Keratinocyte (primary cell): ENCODE measurements at regions not wholly inside any gene's neighbourhood (a gene's known extent, or its start where the extent isn't known, plus 50 kb on each side); places are given as distances from the start of the nearest gene placed in this dataset.

Experiments
- DNase-seq: peaks from one replicate; pipeline ENCODE4 v3.0.0-alpha.2; 2011; ENCODE audit warnings: low read depth, missing footprints, low spot score
- FAIRE-seq: peaks from 2 replicates; lab custom pipeline; 2011; peaks lifted over from hg19 to GRCh38; lab: Jason Lieb, UNC
- H2AFZ ChIP-seq: 2 replicates; pipeline ENCODE4 v1.6.0; 2012; ENCODE audit warnings: low read length, control low read depth, inconsistent platforms; ENCODE audit not compliant: control insufficient read depth
- H3K27ac ChIP-seq: 2 replicates; pipeline ENCODE4 v1.5.1; 2011; ENCODE audit warnings: low read length; ENCODE audit not compliant: control insufficient read depth, insufficient read depth
- H3K27me3 ChIP-seq: 3 replicates; pipeline ENCODE4 v1.6.0; 2011; ENCODE audit warnings: low read length; ENCODE audit not compliant: control insufficient read depth, insufficient read depth; ENCODE audit errors: extremely low read depth
- H3K36me3 ChIP-seq, 2 experiments: 2 replicates in 1 of 2; 3 replicates in 1 of 2; pipeline ENCODE4 v1.5.1; 2011; ENCODE audit warnings: low read length in 2 of 2, mild to moderate bottlenecking in 1 of 2; ENCODE audit not compliant: control insufficient read depth in 2 of 2, insufficient read depth in 2 of 2; ENCODE audit errors: extremely low read depth in 1 of 2
- H3K4me1 ChIP-seq: 3 replicates; pipeline ENCODE4 v1.5.1; 2011; ENCODE audit warnings: low read length; ENCODE audit not compliant: control insufficient read depth, insufficient read depth; ENCODE audit errors: extremely low read depth
- H3K4me2 ChIP-seq: 3 replicates; pipeline ENCODE4 v1.6.0; 2011; ENCODE audit warnings: low read depth, low read length; ENCODE audit not compliant: control insufficient read depth, insufficient read depth; ENCODE audit errors: extremely low read depth
- H3K4me3 ChIP-seq, 3 experiments: fragments of 200-600 bp in 1 of 3; sonication (generic) in 1 of 3; 2 replicates in 2 of 3; 3 replicates in 1 of 3; pipeline ENCODE4 v1.5.1; 2011 to 2016; ENCODE audit warnings: low read length in 3 of 3, mild to moderate bottlenecking in 3 of 3, control low read depth in 2 of 3, inconsistent platforms in 1 of 3, low read depth in 1 of 3, mixed read lengths in 1 of 3, mixed run types in 1 of 3, moderate library complexity in 1 of 3; ENCODE audit not compliant: control insufficient read depth in 2 of 3, insufficient read depth in 2 of 3; ENCODE audit errors: extremely low read depth in 1 of 3
- H3K79me2 ChIP-seq: 2 replicates; pipeline ENCODE4 v1.6.0; 2012; ENCODE audit warnings: low read length; ENCODE audit not compliant: control insufficient read depth, insufficient read depth
- H3K9ac ChIP-seq: 3 replicates; pipeline ENCODE4 v1.6.0; 2011; ENCODE audit warnings: low read length; ENCODE audit not compliant: control insufficient read depth, insufficient read depth; ENCODE audit errors: extremely low read depth
- H3K9me1 ChIP-seq: 3 replicates; pipeline ENCODE4 v1.6.0; 2011; ENCODE audit warnings: low read length; ENCODE audit not compliant: control insufficient read depth, insufficient read depth; ENCODE audit errors: extremely low read depth
- H3K9me3 ChIP-seq: 2 replicates; pipeline ENCODE4 v1.5.1; 2012; ENCODE audit warnings: low read depth, low read length; ENCODE audit not compliant: control insufficient read depth
- H4K20me1 ChIP-seq: 3 replicates; pipeline ENCODE4 v1.6.0; 2011; ENCODE audit warnings: low read length; ENCODE audit not compliant: control insufficient read depth, insufficient read depth; ENCODE audit errors: extremely low read depth
- CTCF ChIP-seq, 3 experiments: IDR thresholded peaks in 1 of 3; conservative IDR thresholded peaks in 1 of 3; optimal IDR thresholded peaks in 1 of 3; 2 replicates in 2 of 3; 3 replicates in 1 of 3; pipeline versions ENCODE3 to v1.5.1; 2011; ENCODE audit warnings: low read length in 3 of 3, mild to moderate bottlenecking in 3 of 3, moderate library complexity in 2 of 3, control low read depth in 1 of 3, inconsistent platforms in 1 of 3; ENCODE audit not compliant: insufficient read depth in 2 of 3; ENCODE audit errors: extremely low read depth in 1 of 3
- EZH2 ChIP-seq: IDR thresholded peaks from one replicate; pipeline ENCODE4 v1.6.1; 2012; ENCODE audit warnings: inconsistent platforms, mild to moderate bottlenecking, low read length, moderate library complexity
- dilution Hi-C: fragments of 300-500 bp; cut with MboI; formaldehyde crosslinking; loops from one replicate; pipeline ENCODE4 v1.7.0; 2020; ENCODE audit warnings: low sequenced_read_pairs; ENCODE audit not compliant: extremely low pct_ligation_motif_present

DNA sequence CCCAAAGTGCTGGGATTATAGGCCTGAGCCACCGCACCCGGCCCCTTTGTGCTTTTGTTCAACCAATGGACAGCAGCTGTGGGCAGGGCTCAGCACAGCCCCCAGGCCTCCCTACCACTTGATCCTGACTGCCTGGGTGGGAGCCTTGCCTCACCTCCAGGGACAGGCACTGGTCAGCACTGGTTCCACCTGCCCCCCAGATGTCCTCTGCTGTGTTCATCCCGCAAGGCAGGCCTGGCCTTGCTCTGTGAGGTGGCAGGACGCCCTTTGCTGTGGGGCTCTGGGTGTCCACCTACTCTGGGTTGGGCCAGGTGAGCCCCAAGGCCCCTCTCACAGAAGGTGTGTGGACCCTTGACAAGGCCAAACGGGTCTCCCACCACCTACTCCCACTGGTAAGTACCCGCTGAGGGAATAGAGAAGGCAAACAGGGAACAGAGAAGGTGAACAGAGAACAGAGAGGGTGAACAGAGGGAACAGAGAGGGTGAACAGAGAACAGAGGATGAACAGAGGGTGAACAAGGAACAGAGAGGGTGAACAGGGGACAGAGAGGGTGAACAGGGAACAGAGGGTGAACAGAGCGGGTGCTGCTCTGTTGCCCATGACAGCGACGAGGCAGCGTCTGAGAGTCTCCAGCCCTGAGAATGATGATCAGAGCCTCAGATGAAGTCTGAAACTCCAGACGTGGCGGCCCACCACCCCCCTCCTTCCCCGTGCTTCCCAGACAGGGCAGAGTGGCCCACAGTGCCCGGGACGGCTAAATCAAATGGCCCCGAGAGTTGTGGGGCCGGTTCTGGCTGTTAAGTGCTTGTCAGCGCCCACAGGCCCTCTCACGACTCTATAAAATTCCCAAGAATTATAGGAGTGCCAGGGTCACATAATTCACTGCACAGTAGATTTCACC, 55.0 kb upstream of the NKX1-1 start:
- peaks cover 53% of the 10 kb centered on the region for H3K27me3 ChIP-seq
- H4K20me1 ChIP-seq, result no peaks in the 10 kb centered on the region
- H3K36me3 ChIP-seq, result no peaks in the 10 kb centered on the region
- no peak overlapping the region for H3K9ac ChIP-seq
- H3K4me3 ChIP-seq, result no peak overlapping the region
- no peak overlapping the region for H2AFZ ChIP-seq
- TF ChIP-seq CTCF (optimal IDR thresholded peaks at IDR 0.05 in 1 of 3, IDR thresholded peaks at IDR 0.05 in 1 of 3, conservative IDR thresholded peaks at IDR 0.05 in 1 of 3; ENCODE audit: extremely low read depth in 1 of 3, insufficient read depth in 2 of 3, low read length in 3 of 3) (no peak), EZH2 (no peak)
- H3K9me1 ChIP-seq, result no peaks in the 10 kb centered on the region
- no peak for FAIRE-seq
- no peaks in the 10 kb centered on the region for H3K4me1 ChIP-seq
- no peak for DNase-seq
- no peaks in the 10 kb centered on the region for H3K79me2 ChIP-seq
- H3K9me3 ChIP-seq, result no peaks in the 10 kb centered on the region
- dilution Hi-C loops, result no loop called here
- H3K4me2 ChIP-seq, result no peak overlapping the region
- no peak overlapping the region for H3K27ac ChIP-seq

GRCh38 chr4:1459722-1460511, 53.7 kb upstream of the NKX1-1 start:
- no peaks in the 10 kb centered on the region for H3K9me3 ChIP-seq
- no peaks in the 10 kb centered on the region for H3K4me1 ChIP-seq
- H2AFZ ChIP-seq, result no peak overlapping the region
- no peaks in the 10 kb centered on the region for H3K9me1 ChIP-seq
- FAIRE-seq (no peak), DNase-seq (no peak)
- no peaks in the 10 kb centered on the region for H3K36me3 ChIP-seq
- peaks cover 53% of the 10 kb centered on the region for H3K27me3 ChIP-seq
- H3K9ac ChIP-seq, result no peak overlapping the region
- H3K4me2 ChIP-seq, result no peak overlapping the region
- no peak overlapping the region for H3K4me3 ChIP-seq
- no peaks in the 10 kb centered on the region for H4K20me1 ChIP-seq
- dilution Hi-C loops, result no loop called here
- no peaks in the 10 kb centered on the region for H3K79me2 ChIP-seq
- H3K27ac ChIP-seq, result no peak overlapping the region
- TF ChIP-seq CTCF (optimal IDR thresholded peaks at IDR 0.05 in 1 of 3, IDR thresholded peaks at IDR 0.05 in 1 of 3, conservative IDR thresholded peaks at IDR 0.05 in 1 of 3; ENCODE audit: extremely low read depth in 1 of 3, insufficient read depth in 2 of 3, low read length in 3 of 3), result no peak
